Astrocyte (in vitro differentiated cells and primary cell): ENCODE measurements at regions not wholly inside any gene's neighbourhood (a gene's known extent, or its start where the extent isn't known, plus 50 kb on each side); places are given as distances from the start of the nearest gene placed in this dataset.
A peak's percentile ranks its signal among the peaks of the same experiment; 100 is the strongest.

ENCODE experiments used
- DNase-seq: peaks from one replicate; pipeline ENCODE4 v3.0.0-alpha.2; 2010; ENCODE audit warnings: low read depth
- FAIRE-seq: peaks from 2 replicates; lab custom pipeline; 2011; peaks lifted over from hg19 to GRCh38; lab: Jason Lieb, UNC
- H2AFZ ChIP-seq: 2 replicates; pipeline ENCODE4 v1.6.0; 2012; ENCODE audit warnings: low read depth, low read length, inconsistent platforms
- H3K27ac ChIP-seq: 2 replicates; pipeline ENCODE4 v1.5.1; 2011; ENCODE audit warnings: low read depth, low read length, inconsistent platforms
- H3K27me3 ChIP-seq: 2 replicates; pipeline ENCODE4 v1.6.0; 2011; ENCODE audit warnings: low read length, inconsistent platforms; ENCODE audit not compliant: insufficient read depth
- H3K36me3 ChIP-seq: 2 replicates; pipeline ENCODE4 v1.5.1; 2011; ENCODE audit warnings: low read length, inconsistent platforms; ENCODE audit not compliant: insufficient read depth
- H3K4me1 ChIP-seq: 2 replicates; pipeline ENCODE4 v1.5.1; 2011; ENCODE audit warnings: low read length, inconsistent platforms; ENCODE audit not compliant: insufficient read depth
- H3K4me2 ChIP-seq: 2 replicates; pipeline ENCODE4 v1.6.0; 2012; ENCODE audit warnings: low read length, inconsistent platforms
- H3K4me3 ChIP-seq: 2 replicates; pipeline ENCODE4 v1.5.1; 2011; ENCODE audit warnings: low read depth, mild to moderate bottlenecking, low read length, inconsistent platforms; ENCODE audit not compliant: insufficient read depth
- H3K79me2 ChIP-seq: 2 replicates; pipeline ENCODE4 v1.6.0; 2012; ENCODE audit warnings: mild to moderate bottlenecking, low read length, inconsistent platforms; ENCODE audit not compliant: insufficient read depth
- H3K9ac ChIP-seq: 2 replicates; pipeline ENCODE4 v1.6.0; 2012; ENCODE audit warnings: mild to moderate bottlenecking, low read length, inconsistent platforms
- H3K9me3 ChIP-seq: 2 replicates; pipeline ENCODE4 v1.5.1; 2012; ENCODE audit warnings: low read depth, mild to moderate bottlenecking, low read length, inconsistent platforms; ENCODE audit not compliant: insufficient read depth
- H4K20me1 ChIP-seq: 2 replicates; pipeline ENCODE4 v1.6.0; 2012; ENCODE audit warnings: low read length, inconsistent platforms; ENCODE audit not compliant: insufficient read depth
- H3K27ac Mint-ChIP-seq: one replicate; pipeline ENCODE4 v1.8.0; 2021; ENCODE audit warnings: mild to moderate bottlenecking, mixed read lengths; ENCODE audit not compliant: unreplicated experiment
- H3K27me3 Mint-ChIP-seq: one replicate; pipeline ENCODE4 v1.8.0; 2021; ENCODE audit warnings: low read depth, mixed read lengths; ENCODE audit not compliant: unreplicated experiment
- H3K36me3 Mint-ChIP-seq: one replicate; pipeline ENCODE4 v1.8.0; 2021; ENCODE audit warnings: low read depth, mixed read lengths; ENCODE audit not compliant: unreplicated experiment
- H3K4me1 Mint-ChIP-seq: one replicate; pipeline ENCODE4 v1.8.0; 2021; ENCODE audit warnings: low read depth, mixed read lengths; ENCODE audit not compliant: unreplicated experiment
- H3K4me3 Mint-ChIP-seq: one replicate; pipeline ENCODE4 v1.8.0; 2021; ENCODE audit warnings: mild to moderate bottlenecking, moderate library complexity, mixed read lengths; ENCODE audit not compliant: unreplicated experiment
- H3K9me3 Mint-ChIP-seq: one replicate; pipeline ENCODE4 v1.8.0; 2021; ENCODE audit warnings: mild to moderate bottlenecking, mixed read lengths; ENCODE audit not compliant: unreplicated experiment
- EZH2 ChIP-seq: IDR thresholded peaks from 2 replicates; pipeline ENCODE4 v1.6.1; 2012; ENCODE audit warnings: mild to moderate bottlenecking, low read length, inconsistent platforms; ENCODE audit not compliant: insufficient read depth
- TF ChIP-seq, protein P1 (sequence below): IDR thresholded peaks from 2 replicates; pipeline ENCODE4 v1.5.1; 2011; ENCODE audit warnings: low read depth, mild to moderate bottlenecking, inconsistent platforms, low read length, moderate library complexity; ENCODE audit not compliant: insufficient read depth

DNA sequence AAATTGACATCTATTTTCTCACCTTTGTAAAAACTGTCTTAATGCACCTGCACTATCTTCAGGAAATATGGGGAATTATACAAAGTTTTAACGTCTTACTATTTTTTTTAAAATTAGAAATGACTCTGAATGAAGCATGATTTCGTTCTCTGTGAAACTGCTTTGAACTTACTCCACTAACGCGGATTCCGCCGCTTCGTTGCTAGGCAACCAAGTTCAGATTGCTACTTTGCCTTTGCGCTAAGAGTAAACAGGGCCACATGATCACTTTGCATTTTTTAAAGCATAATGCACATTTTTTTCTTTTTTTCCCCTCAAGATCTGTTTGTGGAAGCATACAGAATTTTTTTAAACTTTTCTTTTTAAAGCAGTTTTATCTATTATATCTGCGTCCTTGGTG is 690.5 kb downstream of the BRINP3 start:
- Histone ChIP-seq H3K9ac (no peak overlapping the region), H3K36me3 (no peaks in the 10 kb centered on the region), H3K9me3 (no peaks in the 10 kb centered on the region), H3K4me2 (peak overlapping the region; percentile 28), H3K27me3 (no peaks in the 10 kb centered on the region), H2AFZ (no peak overlapping the region), H3K27ac (no peak overlapping the region), H3K79me2 (no peaks in the 10 kb centered on the region), H4K20me1 (no peaks in the 10 kb centered on the region), H3K4me1 (no peaks in the 10 kb centered on the region), H3K4me3 (no peak overlapping the region)
- Mint-ChIP-seq H3K4me1 (no peaks in the 10 kb centered on the region), H3K4me3 (no peak overlapping the region), H3K9me3 (peaks cover 2% of the 10 kb centered on the region), H3K36me3 (no peaks in the 10 kb centered on the region), H3K27ac (no peak overlapping the region), H3K27me3 (no peaks in the 10 kb centered on the region)
- DNase-seq: peak; percentile 46
- TF ChIP-seq EZH2: no peak
- FAIRE-seq: no peak

DNA sequence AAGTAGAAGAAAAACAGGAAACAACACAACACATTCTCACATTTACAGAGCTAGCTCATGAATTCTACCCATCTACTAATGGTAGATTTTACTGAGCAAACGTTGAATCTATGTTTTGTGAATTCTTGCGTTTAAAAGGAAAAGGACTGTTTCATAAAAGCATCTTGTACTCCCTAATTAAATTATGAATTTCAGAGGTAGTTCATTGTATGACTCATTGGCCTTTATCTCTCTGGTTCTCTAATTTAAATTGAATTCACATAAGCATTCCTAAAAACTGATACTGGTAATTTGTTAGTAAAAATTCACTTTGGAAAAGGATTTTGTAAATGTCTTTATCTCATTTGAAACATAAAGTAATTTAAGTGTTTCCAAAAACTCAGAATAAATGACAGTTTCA is 687.3 kb downstream of the BRINP3 start:
- H3K4me3 ChIP-seq: no peak overlapping the region
- no peak overlapping the region for H3K4me3 Mint-ChIP-seq
- DNase-seq: no peak
- peaks cover 2% of the 10 kb centered on the region for H3K9me3 Mint-ChIP-seq
- no peak overlapping the region for H3K4me2 ChIP-seq
- H3K9me3 ChIP-seq: no peaks in the 10 kb centered on the region
- no peak overlapping the region for H3K27ac Mint-ChIP-seq
- H3K27ac ChIP-seq: no peak overlapping the region
- H3K79me2 ChIP-seq: no peaks in the 10 kb centered on the region
- no peak overlapping the region for H2AFZ ChIP-seq
- no peaks in the 10 kb centered on the region for H3K36me3 Mint-ChIP-seq
- no peaks in the 10 kb centered on the region for H3K27me3 ChIP-seq
- H3K4me1 Mint-ChIP-seq: no peaks in the 10 kb centered on the region
- no peaks in the 10 kb centered on the region for H3K36me3 ChIP-seq
- no peak for TF ChIP-seq EZH2
- TF ChIP-seq, protein P1, sequence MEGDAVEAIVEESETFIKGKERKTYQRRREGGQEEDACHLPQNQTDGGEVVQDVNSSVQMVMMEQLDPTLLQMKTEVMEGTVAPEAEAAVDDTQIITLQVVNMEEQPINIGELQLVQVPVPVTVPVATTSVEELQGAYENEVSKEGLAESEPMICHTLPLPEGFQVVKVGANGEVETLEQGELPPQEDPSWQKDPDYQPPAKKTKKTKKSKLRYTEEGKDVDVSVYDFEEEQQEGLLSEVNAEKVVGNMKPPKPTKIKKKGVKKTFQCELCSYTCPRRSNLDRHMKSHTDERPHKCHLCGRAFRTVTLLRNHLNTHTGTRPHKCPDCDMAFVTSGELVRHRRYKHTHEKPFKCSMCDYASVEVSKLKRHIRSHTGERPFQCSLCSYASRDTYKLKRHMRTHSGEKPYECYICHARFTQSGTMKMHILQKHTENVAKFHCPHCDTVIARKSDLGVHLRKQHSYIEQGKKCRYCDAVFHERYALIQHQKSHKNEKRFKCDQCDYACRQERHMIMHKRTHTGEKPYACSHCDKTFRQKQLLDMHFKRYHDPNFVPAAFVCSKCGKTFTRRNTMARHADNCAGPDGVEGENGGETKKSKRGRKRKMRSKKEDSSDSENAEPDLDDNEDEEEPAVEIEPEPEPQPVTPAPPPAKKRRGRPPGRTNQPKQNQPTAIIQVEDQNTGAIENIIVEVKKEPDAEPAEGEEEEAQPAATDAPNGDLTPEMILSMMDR: no peak
- no peaks in the 10 kb centered on the region for H4K20me1 ChIP-seq
- H3K4me1 ChIP-seq: no peaks in the 10 kb centered on the region
- FAIRE-seq: no peak
- H3K27me3 Mint-ChIP-seq: no peaks in the 10 kb centered on the region
- H3K9ac ChIP-seq: no peak overlapping the region

GRCh38 chr1:189803364-189803763 is 674.3 kb downstream of the BRINP3 start:
- no peaks in the 10 kb centered on the region for H3K4me1 Mint-ChIP-seq
- FAIRE-seq: no peak
- H4K20me1 ChIP-seq: no peaks in the 10 kb centered on the region

More at GRCh38 chr1:189803364-189803763, 674.3 kb downstream of the BRINP3 start:
- Mint-ChIP-seq H3K27me3 (no peaks in the 10 kb centered on the region), H3K36me3 (no peaks in the 10 kb centered on the region), H3K4me3 (no peak overlapping the region), H3K27ac (no peak overlapping the region), H3K9me3 (no peaks in the 10 kb centered on the region)
- no peaks in the 10 kb centered on the region for H3K4me1 ChIP-seq
- H3K36me3 ChIP-seq: no peaks in the 10 kb centered on the region
- H3K27me3 ChIP-seq: no peaks in the 10 kb centered on the region
- no peak overlapping the region for H3K4me3 ChIP-seq
- H3K79me2 ChIP-seq: no peaks in the 10 kb centered on the region
- no peak overlapping the region for H3K27ac ChIP-seq
- no peak for DNase-seq
- TF ChIP-seq, protein P1: no peak
- TF ChIP-seq EZH2: no peak
- no peak overlapping the region for H3K9ac ChIP-seq
- no peaks in the 10 kb centered on the region for H3K9me3 ChIP-seq
- H2AFZ ChIP-seq: no peak overlapping the region
- H3K4me2 ChIP-seq: no peak overlapping the region
